ENCODE measurements at regions not wholly inside any gene's neighbourhood (a gene's known extent, or its start where the extent isn't known, plus 50 kb on each side); places are given as distances from the start of the nearest gene placed in this dataset.
"Not testable (repeated sequence)": the region's sequence is repeated elsewhere in the genome, so short reads cannot be mapped to it uniquely, and the experiment has no call there.

DNA sequence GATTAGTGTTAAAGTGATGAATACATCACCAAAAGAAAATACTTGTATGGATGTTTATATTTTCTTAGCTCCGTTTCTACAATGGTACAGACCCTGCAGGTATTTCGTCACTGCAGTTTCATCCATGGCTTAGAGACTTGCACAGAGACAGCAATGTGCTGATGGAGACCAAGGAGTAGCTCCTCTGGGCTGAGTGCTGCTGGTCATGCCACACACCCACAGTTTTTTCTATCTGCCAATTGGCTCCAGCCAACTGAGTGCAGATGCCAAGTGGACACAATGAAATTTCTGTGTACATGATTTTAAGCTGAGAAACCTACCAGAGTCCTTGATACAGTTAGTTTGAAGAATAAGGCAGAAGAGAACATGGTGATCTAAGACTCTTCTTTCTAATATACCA, 145.9 kb upstream of the ADCY2 start:
- TF ChIP-seq, protein P1, sequence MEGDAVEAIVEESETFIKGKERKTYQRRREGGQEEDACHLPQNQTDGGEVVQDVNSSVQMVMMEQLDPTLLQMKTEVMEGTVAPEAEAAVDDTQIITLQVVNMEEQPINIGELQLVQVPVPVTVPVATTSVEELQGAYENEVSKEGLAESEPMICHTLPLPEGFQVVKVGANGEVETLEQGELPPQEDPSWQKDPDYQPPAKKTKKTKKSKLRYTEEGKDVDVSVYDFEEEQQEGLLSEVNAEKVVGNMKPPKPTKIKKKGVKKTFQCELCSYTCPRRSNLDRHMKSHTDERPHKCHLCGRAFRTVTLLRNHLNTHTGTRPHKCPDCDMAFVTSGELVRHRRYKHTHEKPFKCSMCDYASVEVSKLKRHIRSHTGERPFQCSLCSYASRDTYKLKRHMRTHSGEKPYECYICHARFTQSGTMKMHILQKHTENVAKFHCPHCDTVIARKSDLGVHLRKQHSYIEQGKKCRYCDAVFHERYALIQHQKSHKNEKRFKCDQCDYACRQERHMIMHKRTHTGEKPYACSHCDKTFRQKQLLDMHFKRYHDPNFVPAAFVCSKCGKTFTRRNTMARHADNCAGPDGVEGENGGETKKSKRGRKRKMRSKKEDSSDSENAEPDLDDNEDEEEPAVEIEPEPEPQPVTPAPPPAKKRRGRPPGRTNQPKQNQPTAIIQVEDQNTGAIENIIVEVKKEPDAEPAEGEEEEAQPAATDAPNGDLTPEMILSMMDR (IDR thresholded peaks at IDR 0.05; ENCODE audit: borderline replicate concordance, insufficient read depth, low read depth, low read length), result no peak
- H3K4me3 ChIP-seq (ENCODE audit: low read depth, low read length), result no peak overlapping the region

GRCh38 chr5:7250611-7251010, 145.3 kb upstream of the ADCY2 start:
- H3K4me3 ChIP-seq (ENCODE audit: low read depth, low read length), result no peak overlapping the region
- TF ChIP-seq, protein P1 (IDR thresholded peaks at IDR 0.05; ENCODE audit: borderline replicate concordance, insufficient read depth, low read depth, low read length), result no peak

DNA sequence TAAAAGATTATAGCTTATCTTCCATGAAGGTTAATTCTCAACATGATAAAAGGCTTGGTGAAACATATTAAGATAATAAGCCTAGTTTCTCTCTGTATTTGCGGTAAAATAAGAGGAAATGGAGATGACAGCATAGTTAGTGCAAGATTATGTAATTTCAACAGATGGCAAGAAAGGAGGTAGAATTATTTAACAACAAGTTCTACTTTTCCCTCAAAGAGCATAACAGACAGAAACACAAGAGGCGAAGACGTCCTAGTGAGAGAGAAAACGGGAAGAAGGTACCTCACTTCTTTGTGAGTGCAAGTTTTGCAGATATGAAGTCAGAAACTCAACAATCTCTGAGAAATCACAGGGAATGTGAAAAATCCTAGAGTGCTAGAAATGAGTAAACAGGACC, 144.8 kb upstream of the ADCY2 start:
- TF ChIP-seq, protein P1 (IDR thresholded peaks at IDR 0.05; ENCODE audit: borderline replicate concordance, insufficient read depth, low read depth, low read length), result no peak
- no peak overlapping the region for H3K4me3 ChIP-seq (ENCODE audit: low read depth, low read length)

GRCh38 chr5:7261049-7261448, 134.9 kb upstream of the ADCY2 start:
- no peak overlapping the region for H3K4me3 ChIP-seq (ENCODE audit: low read depth, low read length)
- TF ChIP-seq, protein P1 (IDR thresholded peaks at IDR 0.05; ENCODE audit: borderline replicate concordance, insufficient read depth, low read depth, low read length), result no peak

DNA sequence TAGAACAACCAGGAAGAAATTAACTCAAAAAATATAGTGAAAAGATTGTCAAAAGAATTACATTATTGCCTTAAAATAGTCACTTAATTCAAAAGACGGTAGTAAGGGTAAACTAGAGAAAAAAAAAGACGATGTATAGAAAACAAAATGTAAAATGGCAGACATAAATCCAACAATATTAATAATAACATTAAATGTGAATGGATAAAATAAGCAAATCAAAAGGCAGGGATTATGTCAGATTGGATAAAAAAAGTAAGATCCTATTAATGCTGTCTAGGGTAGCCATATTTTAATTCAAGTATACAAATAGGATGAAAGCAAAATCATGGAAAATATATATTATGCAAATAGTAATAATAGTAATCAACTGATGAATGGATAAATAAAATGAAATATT, 134.0 kb upstream of the ADCY2 start:
- TF ChIP-seq, protein P1 (IDR thresholded peaks at IDR 0.05; ENCODE audit: borderline replicate concordance, insufficient read depth, low read depth, low read length), result no peak
- no peak overlapping the region for H3K4me3 ChIP-seq (ENCODE audit: low read depth, low read length)

GRCh38 chr5:7263398-7264015, 132.4 kb upstream of the ADCY2 start:
- H3K4me3 ChIP-seq (ENCODE audit: low read depth, low read length), result not testable (repeated sequence)

- H3K4me3 ChIP-seq (ENCODE audit: low read depth, low read length), result not testable (repeated sequence)
Measured at GRCh38 chr5:7265776-7266175, 130.2 kb upstream of the ADCY2 start.

DNA sequence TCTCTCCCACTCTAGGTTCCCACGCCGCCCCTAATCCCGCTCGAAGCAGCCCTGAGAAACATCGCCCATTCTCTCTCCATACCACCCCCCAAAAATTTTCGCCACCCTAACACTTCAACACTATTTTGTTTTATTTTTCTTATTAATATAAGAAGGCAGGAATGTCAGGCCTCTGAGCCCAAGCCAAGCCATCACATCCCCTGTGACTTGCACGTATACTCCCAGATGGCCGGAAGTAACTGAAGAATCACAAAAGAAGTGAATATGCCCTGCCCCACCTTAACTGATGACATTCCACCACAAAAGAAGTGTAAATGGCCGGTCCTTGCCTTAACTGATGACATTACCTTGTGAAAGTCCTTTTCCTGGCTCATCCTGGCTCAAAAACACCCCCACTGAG, 127.2 kb upstream of the ADCY2 start:
- H3K4me3 ChIP-seq (ENCODE audit: low read depth, low read length), result not testable (repeated sequence)

DNA sequence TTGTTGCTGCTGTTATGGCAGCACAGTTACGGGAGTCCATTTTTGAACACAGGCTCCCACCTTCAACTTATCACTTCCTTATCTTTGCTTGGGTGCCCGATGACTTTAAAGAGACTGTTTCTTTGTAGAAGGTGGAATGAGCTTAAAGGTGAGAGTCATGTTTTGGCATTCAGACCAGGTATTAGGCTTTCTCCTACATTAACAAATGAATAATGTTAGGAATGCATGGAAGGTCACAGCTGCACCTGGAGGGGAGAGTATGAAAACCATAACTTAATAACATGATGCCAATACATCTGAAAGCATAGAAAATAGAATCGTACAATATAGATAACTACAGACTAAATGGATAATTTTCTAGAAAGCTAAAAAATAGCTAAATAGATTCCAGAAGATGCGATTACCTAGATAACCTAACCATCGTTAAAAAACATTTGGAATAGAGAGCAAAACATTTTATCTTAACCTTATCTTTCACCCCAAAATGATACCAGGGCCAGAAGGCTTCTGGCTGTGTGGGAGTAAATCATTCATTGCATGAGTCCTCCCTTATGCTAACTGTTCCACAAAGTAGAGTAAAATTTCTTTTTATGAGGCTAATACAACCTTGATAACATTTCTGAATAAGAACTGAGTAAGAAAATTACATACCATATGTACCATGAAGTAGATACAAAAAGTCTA, 126.2 kb upstream of the ADCY2 start:
- TF ChIP-seq, protein P1 (IDR thresholded peaks at IDR 0.05; ENCODE audit: borderline replicate concordance, insufficient read depth, low read depth, low read length), result no peak
- no peak overlapping the region for H3K4me3 ChIP-seq (ENCODE audit: low read depth, low read length)
